NCI-H345 (cell line): ENCODE measurements at regions not wholly inside any gene's neighbourhood (a gene's known extent, or its start where the extent isn't known, plus 50 kb on each side); places are given as distances from the start of the nearest gene placed in this dataset.

Source experiments
- DNase-seq: peaks from one replicate; lab custom pipeline; 2025; lab: John Stamatoyannopoulos, UW

DNA sequence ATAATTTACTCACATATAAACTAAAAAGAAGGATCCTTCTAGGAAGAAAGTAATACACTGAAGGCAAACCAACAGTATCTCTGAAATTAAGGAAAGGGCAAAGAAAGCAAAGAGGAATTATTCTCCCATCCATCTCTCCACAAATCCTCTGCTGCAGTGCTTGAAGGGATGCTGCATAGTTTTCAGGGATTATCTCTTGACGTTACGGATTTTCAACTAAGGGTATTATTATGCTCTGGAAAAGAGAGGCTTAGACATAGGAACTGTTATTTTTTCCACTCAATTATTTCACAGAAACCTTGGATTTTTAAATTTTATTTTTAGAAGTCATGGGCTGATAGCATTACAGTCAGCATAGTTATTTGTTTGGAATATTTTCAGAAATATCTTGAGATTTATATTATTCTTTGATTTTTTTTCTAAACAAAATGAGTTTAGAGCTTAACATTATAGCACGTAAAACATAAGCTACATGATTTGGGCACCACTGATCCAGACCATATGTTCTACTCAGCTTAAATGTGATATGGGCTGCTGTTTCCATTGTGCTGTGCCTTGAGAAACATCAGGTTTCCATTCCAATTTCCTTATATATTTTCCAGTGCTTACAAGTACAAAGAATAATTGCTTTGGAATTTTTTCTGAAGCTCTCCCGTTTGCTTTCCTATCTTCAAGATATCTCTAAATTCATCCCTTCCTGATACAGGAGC lies 57.9 kb upstream of the DCN start:
- no peak for DNase-seq

- DNase-seq: no peak
Measured at GRCh38 chr12:91239481-91239880, 56.9 kb upstream of the DCN start.
